Naive thymus-derived CD8-positive, alpha-beta T cell (primary cell): ENCODE measurements at regions not wholly inside any gene's neighbourhood (a gene's known extent, or its start where the extent isn't known, plus 50 kb on each side); places are given as distances from the start of the nearest gene placed in this dataset.

Experiments
- ATAC-seq, 2 donors: fragments of 150-1000 bp; cut with Tn5 transposase in 1 of 2; sonication (Bioruptor Pico), chemical (Tn5 transposase) in 1 of 2; 1 replicate in 1 of 2; 2 replicates in 1 of 2; pipeline ENCODE4 v1.10.0; 2021; ENCODE audit warnings: mild to moderate bottlenecking in 2 of 2, moderate library complexity in 2 of 2
- POLR2A ChIA-PET: fragments of 350-600 bp; sonication (Branson Sonifier 250); formaldehyde crosslinking; loops from one replicate; lab custom pipeline; 2021; ENCODE audit warnings: antibody characterized with exemption; lab: Charles Lee
- DNase-seq, 10 donors: peaks; one replicate each; pipeline versions ENCODE4 v3.0.0 to v3.0.0-alpha.2; 2020 to 2022
- H3K27ac Mint-ChIP-seq, 10 donors: one replicate each; pipeline ENCODE4 v1.8.0; 2020 to 2022; ENCODE audit warnings: mild to moderate bottlenecking in 10 of 10, mixed read lengths in 10 of 10, moderate library complexity in 4 of 10, inconsistent platforms in 1 of 10
- H3K27me3 Mint-ChIP-seq, 5 donors: one replicate each; pipeline ENCODE4 v1.8.0; 2021 to 2022; ENCODE audit warnings: mixed read lengths in 5 of 5
- H3K36me3 Mint-ChIP-seq, 3 donors: one replicate each; pipeline ENCODE4 v1.8.0; 2020 to 2022; ENCODE audit warnings: mixed read lengths in 3 of 3, mild to moderate bottlenecking in 2 of 3, inconsistent platforms in 1 of 3
- H3K4me1 Mint-ChIP-seq, 4 donors: one replicate each; pipeline ENCODE4 v1.8.0; 2021 to 2022; ENCODE audit warnings: mixed read lengths in 4 of 4
- H3K4me3 Mint-ChIP-seq, 10 donors: one replicate each; pipeline ENCODE4 v1.8.0; 2020 to 2022; ENCODE audit warnings: mild to moderate bottlenecking in 10 of 10, mixed read lengths in 10 of 10, moderate library complexity in 6 of 10, inconsistent platforms in 1 of 10
- H3K9me3 Mint-ChIP-seq, 9 donors: one replicate each; pipeline ENCODE4 v1.8.0; 2020 to 2022; ENCODE audit warnings: mixed read lengths in 9 of 9, mild to moderate bottlenecking in 3 of 9, inconsistent platforms in 1 of 9, moderate library complexity in 1 of 9

DNA sequence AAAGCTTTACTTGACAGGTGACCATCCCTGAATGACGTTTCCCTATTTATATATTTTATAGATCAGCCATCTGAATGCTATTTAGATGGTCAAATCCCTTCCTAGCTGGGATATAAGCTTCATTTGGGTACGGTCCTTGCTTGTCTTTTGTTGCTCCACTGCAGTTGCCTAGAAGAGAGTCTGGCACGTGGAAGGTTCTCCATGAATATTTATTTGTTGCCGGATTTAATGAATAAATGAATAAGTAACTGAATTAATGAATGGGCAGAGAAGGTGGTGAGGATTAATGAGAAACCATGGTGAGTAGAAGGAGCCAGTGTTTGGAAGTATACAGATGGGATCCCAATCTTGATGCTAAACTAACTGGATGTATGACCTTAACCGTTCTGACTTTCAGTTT lies 222.1 kb downstream of the LPIN1 start:
- peaks cover 0 to 7% (median 5%) of the 10 kb centered on the region in 3 donors for H3K36me3 Mint-ChIP-seq
- ATAC-seq (no peak), DNase-seq (no peak)
- POLR2A ChIA-PET, result no interaction called here
- no peak overlapping the region for H3K27ac Mint-ChIP-seq
- H3K27me3 Mint-ChIP-seq, result no peaks in the 10 kb centered on the region
- peaks cover 0 to 19% (median 15%) of the 10 kb centered on the region in 9 donors for H3K9me3 Mint-ChIP-seq
- peaks cover 0 to 1% (median 0%) of the 10 kb centered on the region in 4 donors for H3K4me1 Mint-ChIP-seq
- no peak overlapping the region for H3K4me3 Mint-ChIP-seq

DNA sequence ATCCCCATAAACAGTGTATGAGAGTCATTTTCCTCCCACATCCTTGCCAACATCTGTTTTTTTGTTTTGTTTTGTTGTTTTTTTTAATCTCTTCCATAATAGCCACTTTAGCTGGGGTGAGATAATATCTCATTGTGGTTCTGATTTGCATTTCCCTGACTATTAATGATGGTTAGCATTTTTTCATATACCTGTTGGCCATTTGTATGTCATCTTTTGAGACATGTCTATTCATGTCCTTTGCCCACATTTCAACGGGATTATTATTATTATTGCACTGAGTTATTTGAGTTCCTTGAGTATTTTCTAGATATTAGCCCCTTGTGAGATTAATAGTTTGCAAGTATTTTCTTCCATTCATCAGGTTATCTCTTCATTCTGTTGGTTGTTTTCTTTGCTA lies 223.3 kb downstream of the LPIN1 start:
- no peak for ATAC-seq
- no peak overlapping the region for H3K4me3 Mint-ChIP-seq
- POLR2A ChIA-PET, result no interaction called here

DNA sequence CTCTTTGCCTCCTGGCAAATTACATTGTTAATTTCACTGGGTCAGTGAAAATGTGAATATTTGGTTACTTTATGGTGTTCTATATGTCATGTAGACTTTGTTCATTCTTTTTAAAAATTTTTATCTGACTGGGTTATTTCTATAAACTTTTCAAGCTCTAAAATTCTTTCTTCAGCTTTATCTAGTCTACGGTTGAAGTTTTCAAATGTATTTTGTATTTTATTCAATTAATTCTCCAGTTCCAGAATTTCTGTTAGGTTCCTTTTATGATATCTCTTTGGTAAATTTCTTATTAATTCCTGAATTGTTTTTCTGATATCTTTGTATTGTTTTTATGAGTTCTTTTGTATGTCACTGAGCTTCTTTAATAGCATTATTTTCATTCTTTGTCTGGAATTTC lies 228.1 kb downstream of the LPIN1 start:
- H3K27ac Mint-ChIP-seq, result no peak overlapping the region
- no peak overlapping the region for H3K4me3 Mint-ChIP-seq
- peaks cover 4 to 47% (median 33%) of the 10 kb centered on the region in 9 donors for H3K9me3 Mint-ChIP-seq
- no peak for ATAC-seq
- peaks cover 0 to 5% (median 0%) of the 10 kb centered on the region in 4 donors for H3K4me1 Mint-ChIP-seq
- H3K36me3 Mint-ChIP-seq, result peaks cover 2 to 28% (median 15%) of the 10 kb centered on the region in 3 donors
- POLR2A ChIA-PET, result interaction anchor here (1.0 kb wide), 1 partner anchor 13 kb away, joined by 4 read pairs; no protein-coding TSS in a partner anchor
- peaks cover 0 to 2% (median 0%) of the 10 kb centered on the region in 5 donors for H3K27me3 Mint-ChIP-seq
- DNase-seq, result no peak

More for the DNA sequence above, 223.3 kb downstream of the LPIN1 start:
- no peak for DNase-seq
- no peak overlapping the region for H3K27ac Mint-ChIP-seq
- H3K27me3 Mint-ChIP-seq, result peaks cover 0 to 1% (median 0%) of the 10 kb centered on the region in 5 donors
- peaks cover 0 to 1% (median 0%) of the 10 kb centered on the region in 4 donors for H3K4me1 Mint-ChIP-seq
- H3K9me3 Mint-ChIP-seq, result peaks cover 2 to 31% (median 24%) of the 10 kb centered on the region in 9 donors
- peaks cover 2 to 19% (median 13%) of the 10 kb centered on the region in 3 donors for H3K36me3 Mint-ChIP-seq

DNA sequence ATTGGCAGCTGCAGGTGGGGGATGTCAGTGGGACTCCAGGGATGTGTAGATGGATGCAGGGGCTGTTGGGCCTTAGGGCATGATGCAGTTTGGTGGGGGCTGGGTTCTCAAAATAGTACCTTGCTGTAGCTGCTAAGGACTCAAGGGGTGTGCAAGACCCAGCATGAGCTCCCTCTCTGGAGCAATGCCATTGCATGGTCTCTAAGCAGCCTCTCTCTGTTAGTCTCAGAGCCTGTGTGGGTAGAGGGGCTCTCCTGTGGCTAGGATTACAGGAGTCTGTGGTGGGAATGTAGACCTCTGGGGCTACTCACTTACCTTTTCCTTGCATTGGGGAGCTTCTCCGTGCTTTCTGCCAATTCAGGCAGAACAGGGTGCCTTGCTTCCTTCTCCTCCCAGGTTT lies 228.9 kb downstream of the LPIN1 start:
- Mint-ChIP-seq H3K36me3 (peaks cover 2 to 28% (median 15%) of the 10 kb centered on the region in 3 donors), H3K4me3 (no peak overlapping the region), H3K27ac (peak overlapping the region in 1 of 10 donors; percentile 19), H3K27me3 (peaks cover 0 to 2% (median 0%) of the 10 kb centered on the region in 5 donors), H3K4me1 (peaks cover 0 to 5% (median 0%) of the 10 kb centered on the region in 4 donors), H3K9me3 (peaks cover 4 to 47% (median 33%) of the 10 kb centered on the region in 9 donors)
- no peak for DNase-seq
- ATAC-seq, result no peak
- POLR2A ChIA-PET, result no interaction called here

DNA sequence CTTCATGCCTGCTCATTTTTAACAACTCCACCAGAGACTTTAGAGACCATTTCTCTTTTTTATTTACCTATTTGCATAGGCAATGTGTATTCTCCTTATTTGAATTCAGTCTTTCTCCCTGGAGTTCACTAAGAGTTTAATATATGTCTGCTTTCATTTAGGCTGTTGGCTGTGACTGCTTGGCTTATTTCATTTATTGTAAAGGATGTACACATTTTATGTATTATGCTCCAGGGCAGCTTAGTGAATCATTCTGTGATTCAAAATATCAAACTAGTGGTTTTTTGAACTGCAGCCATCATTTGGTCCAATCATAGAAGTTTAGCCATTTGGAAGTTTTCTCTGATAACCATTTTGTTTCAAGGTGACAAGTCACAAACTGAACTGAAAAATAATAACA lies 229.6 kb downstream of the LPIN1 start:
- Mint-ChIP-seq H3K4me3 (no peak overlapping the region), H3K27ac (no peak overlapping the region), H3K9me3 (peaks cover 4 to 47% (median 33%) of the 10 kb centered on the region in 9 donors), H3K36me3 (peaks cover 2 to 28% (median 20%) of the 10 kb centered on the region in 3 donors), H3K27me3 (peaks cover 0 to 2% (median 0%) of the 10 kb centered on the region in 5 donors), H3K4me1 (peaks cover 0 to 5% (median 0%) of the 10 kb centered on the region in 4 donors)
- POLR2A ChIA-PET, result no interaction called here
- DNase-seq, result no peak
- no peak for ATAC-seq

DNA sequence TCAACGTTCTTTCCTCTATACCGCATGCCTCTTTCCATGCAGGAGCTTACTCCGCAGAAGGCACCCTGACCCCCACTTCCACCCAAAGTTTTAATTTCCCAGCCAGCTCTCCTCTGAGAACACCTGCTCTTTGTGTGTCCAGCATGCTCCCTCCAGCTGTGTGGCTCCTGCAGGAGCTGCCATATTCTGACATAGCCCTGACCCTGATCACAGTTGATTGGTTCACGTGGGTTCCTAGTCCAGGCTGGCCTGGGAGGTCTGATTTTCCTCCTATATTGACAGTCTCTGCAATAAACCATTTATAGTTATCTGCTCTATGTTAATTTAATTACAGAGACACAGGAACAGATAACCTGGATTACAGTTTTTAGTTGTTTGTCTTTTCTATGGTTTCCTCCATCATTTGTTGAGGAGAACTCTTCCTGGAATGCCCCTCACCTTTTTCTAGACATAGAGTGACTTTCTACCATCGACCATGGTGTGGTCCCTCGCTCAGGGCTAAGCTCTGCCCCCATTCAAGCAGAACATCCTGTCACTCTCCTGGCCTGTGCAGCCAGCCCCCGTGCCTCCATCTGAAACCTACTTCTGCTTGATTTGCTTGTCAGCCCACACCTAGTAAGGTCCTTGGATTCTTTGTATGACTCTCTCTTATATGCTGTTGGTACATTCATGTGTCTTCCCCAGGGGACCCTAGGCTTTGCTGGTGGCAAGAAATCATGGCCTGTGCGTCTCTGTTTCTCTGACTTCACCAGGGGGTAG lies 231.5 kb downstream of the LPIN1 start:
- Mint-ChIP-seq H3K4me1 (peaks cover 0 to 9% (median 0%) of the 10 kb centered on the region in 4 donors), H3K27ac (peak overlapping the region in 1 of 10 donors; percentile 51)

DNA sequence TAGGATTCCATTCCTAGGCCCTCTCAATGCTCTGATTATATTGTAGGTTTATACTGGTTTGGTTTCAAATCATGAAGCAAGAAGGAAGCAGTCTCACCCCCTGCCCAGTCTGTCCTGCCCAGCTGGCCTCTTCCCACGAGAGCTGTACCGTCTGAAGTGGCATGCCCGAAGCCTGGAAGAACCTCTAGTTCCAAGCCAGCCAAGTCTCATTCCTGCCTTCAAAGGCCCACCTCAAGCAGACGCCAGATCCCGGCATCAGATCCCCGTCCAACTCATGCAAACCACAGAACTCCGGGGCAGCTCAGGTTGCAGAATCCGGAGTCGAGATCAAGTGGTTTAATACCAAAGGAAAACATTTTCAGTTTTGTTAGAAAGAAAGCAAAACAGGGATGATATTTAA lies 234.4 kb downstream of the LPIN1 start:
- peaks cover 0 to 4% (median 0%) of the 10 kb centered on the region in 5 donors for H3K27me3 Mint-ChIP-seq
- peak overlapping the region in 2 of 10 donors; percentile 43 to 77 for H3K27ac Mint-ChIP-seq
- POLR2A ChIA-PET, result no interaction called here
- peaks cover 0 to 15% (median 7%) of the 10 kb centered on the region in 4 donors for H3K4me1 Mint-ChIP-seq
- DNase-seq (no peak), ATAC-seq (no peak)
- peaks cover 0 to 7% (median 5%) of the 10 kb centered on the region in 3 donors for H3K36me3 Mint-ChIP-seq
- H3K4me3 Mint-ChIP-seq, result no peak overlapping the region
- H3K9me3 Mint-ChIP-seq, result peaks cover 0 to 12% (median 5%) of the 10 kb centered on the region in 9 donors

More for the DNA sequence above, 231.5 kb downstream of the LPIN1 start:
- ATAC-seq (no peak), DNase-seq (no peak)
- Mint-ChIP-seq H3K9me3 (peaks cover 4 to 36% (median 23%) of the 10 kb centered on the region in 9 donors), H3K4me3 (no peak overlapping the region), H3K27me3 (peaks cover 0 to 2% (median 0%) of the 10 kb centered on the region in 5 donors), H3K36me3 (peaks cover 2 to 33% (median 17%) of the 10 kb centered on the region in 3 donors)
- POLR2A ChIA-PET, result no interaction called here

DNA sequence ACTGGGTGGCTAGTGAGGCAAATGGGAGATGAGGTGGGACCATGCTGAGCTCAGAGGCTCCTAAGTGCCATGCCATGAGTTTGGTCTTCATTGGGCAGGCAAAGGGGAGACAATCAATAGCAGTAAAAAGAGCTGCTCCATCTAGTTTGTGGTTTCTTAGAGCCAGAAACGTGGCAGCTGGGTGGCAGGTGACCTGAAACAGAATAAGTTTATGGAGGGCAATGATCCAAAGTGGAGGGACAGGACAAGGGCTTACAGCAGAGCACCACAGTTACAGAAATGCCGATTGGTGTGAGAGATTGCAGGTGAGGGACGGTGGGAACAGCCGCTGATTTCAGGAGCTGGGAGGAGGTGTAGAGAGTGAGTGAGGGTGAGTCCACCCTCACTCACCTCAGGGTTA lies 237.0 kb downstream of the LPIN1 start:
- no peak for ATAC-seq
- POLR2A ChIA-PET, result no interaction called here
- peaks cover 0 to 6% (median 5%) of the 10 kb centered on the region in 3 donors for H3K36me3 Mint-ChIP-seq
- H3K27me3 Mint-ChIP-seq, result peaks cover 0 to 2% (median 0%) of the 10 kb centered on the region in 5 donors
- DNase-seq, result no peak
- H3K4me1 Mint-ChIP-seq, result peaks cover 0 to 14% (median 5%) of the 10 kb centered on the region in 4 donors
- H3K4me3 Mint-ChIP-seq, result no peak overlapping the region
- peak overlapping the region in 1 of 10 donors; percentile 23 for H3K27ac Mint-ChIP-seq
- H3K9me3 Mint-ChIP-seq, result peaks cover 0 to 3% (median 0%) of the 10 kb centered on the region in 9 donors

DNA sequence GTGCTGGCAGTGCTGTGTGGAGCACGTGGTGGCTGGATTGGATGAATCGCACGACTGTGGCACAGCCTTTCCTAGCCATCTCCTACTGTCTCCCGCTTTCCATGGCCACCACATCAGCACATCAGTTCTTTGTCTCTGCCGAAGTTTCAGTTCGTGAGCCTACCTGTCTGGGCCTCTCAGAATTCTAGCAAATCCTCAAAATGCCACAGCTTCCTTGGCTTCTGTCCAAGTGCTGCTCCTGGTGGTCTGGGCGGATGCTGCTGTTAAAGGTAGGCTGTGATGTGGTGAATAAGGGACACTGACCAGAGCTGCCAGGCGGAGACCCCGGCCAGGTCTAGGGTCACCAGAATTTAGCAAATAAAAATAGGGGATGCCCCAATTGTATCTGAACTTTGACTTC lies 237.4 kb downstream of the LPIN1 start:
- peaks cover 0 to 6% (median 5%) of the 10 kb centered on the region in 3 donors for H3K36me3 Mint-ChIP-seq
- peak overlapping the region in 2 of 10 donors; percentile 23 to 32 for H3K27ac Mint-ChIP-seq
- POLR2A ChIA-PET, result no interaction called here
- DNase-seq (no peak), ATAC-seq (no peak)
- H3K27me3 Mint-ChIP-seq, result peaks cover 0 to 2% (median 0%) of the 10 kb centered on the region in 5 donors
- peaks cover 0 to 14% (median 5%) of the 10 kb centered on the region in 4 donors for H3K4me1 Mint-ChIP-seq
- H3K9me3 Mint-ChIP-seq, result peaks cover 0 to 3% (median 0%) of the 10 kb centered on the region in 9 donors
- no peak overlapping the region for H3K4me3 Mint-ChIP-seq

DNA sequence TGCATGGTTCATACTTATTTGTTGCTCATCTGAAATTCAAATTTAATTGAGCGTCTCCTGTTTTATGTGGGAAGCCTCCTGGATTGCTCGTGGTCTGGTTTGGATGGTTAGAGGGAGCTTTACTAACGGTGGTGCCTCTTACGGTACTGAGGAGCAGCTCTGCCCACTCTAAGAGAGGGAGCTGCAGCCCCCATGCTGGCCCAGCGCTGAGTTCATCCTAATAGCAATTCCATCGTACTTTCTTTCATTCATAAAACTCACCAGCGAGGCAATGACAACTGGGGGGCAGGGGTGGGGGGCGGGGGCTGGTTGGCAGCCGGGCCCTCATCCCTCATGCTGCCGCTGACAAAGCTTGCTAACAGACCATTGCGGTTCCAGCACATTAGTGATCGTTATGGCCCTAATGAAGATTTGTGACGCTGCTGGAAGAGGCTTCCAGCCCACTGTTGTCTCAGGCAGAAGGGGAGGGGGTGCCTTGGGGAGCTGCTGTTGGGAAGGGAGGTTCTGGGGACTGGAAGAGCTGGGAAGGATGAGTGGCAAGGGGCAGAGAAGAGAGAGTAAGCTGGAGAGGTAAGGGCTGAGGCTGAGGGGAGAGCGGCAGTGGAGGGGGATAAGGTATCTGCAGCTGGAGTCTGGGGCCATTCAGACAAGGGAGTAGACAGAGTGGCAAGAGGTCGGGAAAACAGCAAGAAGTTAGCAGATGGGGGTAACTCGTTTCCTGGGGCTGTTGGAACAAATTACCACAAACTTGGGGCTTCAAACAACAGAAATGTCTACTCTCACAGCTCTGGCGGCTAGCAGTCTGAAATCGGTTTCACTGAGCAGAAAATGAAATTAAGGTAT lies 238.1 kb downstream of the LPIN1 start:
- H3K4me1 Mint-ChIP-seq, result peaks cover 0 to 14% (median 5%) of the 10 kb centered on the region in 4 donors
- DNase-seq, result no peak
- H3K4me3 Mint-ChIP-seq, result no peak overlapping the region
- no peak for ATAC-seq
- peaks cover 0 to 6% (median 5%) of the 10 kb centered on the region in 3 donors for H3K36me3 Mint-ChIP-seq
- peak overlapping the region in 1 of 10 donors; percentile 81 for H3K27ac Mint-ChIP-seq
- peaks cover 0 to 3% (median 0%) of the 10 kb centered on the region in 9 donors for H3K9me3 Mint-ChIP-seq
- peaks cover 0 to 2% (median 0%) of the 10 kb centered on the region in 5 donors for H3K27me3 Mint-ChIP-seq
- POLR2A ChIA-PET, result no interaction called here

DNA sequence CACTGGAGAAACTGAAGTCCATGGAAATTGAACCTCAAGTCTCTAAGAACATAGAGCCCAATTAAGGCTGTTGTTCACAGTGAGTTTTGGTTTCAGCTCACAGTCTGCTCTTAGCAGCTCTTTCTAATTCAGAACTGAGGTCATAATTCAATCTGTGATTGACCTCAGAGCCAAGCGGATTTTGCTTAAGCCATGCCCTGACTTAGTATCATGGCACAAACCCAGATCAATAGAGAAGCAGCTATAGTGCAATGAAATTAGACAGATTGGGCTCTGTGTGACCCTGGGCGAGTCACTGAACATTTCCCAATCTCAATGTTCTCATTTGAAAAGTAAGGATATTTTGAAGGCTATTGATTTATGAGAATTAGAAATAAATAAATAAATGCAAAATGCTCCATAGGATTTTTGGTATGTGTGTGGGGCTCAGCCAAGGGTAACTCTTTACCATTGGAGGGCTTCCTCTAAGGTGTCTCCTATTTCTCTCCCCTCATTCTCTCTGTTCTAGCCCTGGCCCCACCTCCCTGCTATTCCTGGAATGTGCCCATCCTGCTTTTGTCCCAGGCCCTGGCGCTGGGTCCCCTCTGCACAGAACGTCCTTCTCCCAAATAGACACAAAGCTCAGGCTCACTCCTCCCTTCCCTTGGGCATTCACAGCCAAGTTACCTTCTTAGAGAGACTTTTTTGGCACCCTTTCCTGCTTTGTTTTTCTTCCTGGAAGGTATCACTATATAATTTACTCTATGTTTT lies 239.6 kb downstream of the LPIN1 start:
- Mint-ChIP-seq H3K27me3 (peaks cover 0 to 2% (median 0%) of the 10 kb centered on the region in 5 donors), H3K4me3 (no peak overlapping the region), H3K4me1 (peaks cover 0 to 15% (median 5%) of the 10 kb centered on the region in 4 donors), H3K27ac (peak overlapping the region in 1 of 10 donors; percentile 63), H3K9me3 (peaks cover 0 to 3% (median 0%) of the 10 kb centered on the region in 9 donors), H3K36me3 (peaks cover 0 to 6% (median under 1%) of the 10 kb centered on the region in 3 donors)
- POLR2A ChIA-PET, result no interaction called here
- ATAC-seq, result no peak
- DNase-seq, result no peak

DNA sequence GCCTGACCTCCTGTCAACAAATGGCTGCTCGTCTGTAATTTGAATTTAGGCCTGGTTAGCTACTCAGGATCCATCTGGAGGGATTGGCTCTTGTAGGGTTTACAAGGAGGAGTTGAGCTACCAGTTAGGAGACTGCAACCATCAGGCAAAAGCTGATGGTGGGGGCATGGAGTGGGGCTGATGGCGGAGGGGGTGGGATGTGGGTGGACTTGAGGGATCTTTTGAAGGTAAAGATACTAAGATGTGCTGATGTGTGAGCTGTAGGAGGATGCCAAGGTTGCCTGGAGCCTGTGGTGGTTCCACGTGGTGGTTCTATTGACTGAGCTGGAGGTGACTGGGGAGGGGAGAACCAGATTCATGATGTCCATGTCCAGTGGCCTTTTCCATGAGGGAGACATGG lies 240.7 kb downstream of the LPIN1 start:
- Mint-ChIP-seq H3K9me3 (no peaks in the 10 kb centered on the region), H3K27ac (peak overlapping the region in 1 of 10 donors; percentile 34), H3K36me3 (no peaks in the 10 kb centered on the region), H3K27me3 (peaks cover 0 to 3% (median 0%) of the 10 kb centered on the region in 5 donors), H3K4me1 (peaks cover 0 to 19% (median 3%) of the 10 kb centered on the region in 4 donors), H3K4me3 (no peak overlapping the region)
- POLR2A ChIA-PET, result interaction anchor here (0.6 kb wide), 1 partner anchor 443 kb away, joined by 4 read pairs; no protein-coding TSS in a partner anchor
- DNase-seq, result no peak
- no peak for ATAC-seq
